ENCODE measurements at regions not wholly inside any gene's neighbourhood (a gene's known extent, or its start where the extent isn't known, plus 50 kb on each side); places are given as distances from the start of the nearest gene placed in this dataset.

DNA sequence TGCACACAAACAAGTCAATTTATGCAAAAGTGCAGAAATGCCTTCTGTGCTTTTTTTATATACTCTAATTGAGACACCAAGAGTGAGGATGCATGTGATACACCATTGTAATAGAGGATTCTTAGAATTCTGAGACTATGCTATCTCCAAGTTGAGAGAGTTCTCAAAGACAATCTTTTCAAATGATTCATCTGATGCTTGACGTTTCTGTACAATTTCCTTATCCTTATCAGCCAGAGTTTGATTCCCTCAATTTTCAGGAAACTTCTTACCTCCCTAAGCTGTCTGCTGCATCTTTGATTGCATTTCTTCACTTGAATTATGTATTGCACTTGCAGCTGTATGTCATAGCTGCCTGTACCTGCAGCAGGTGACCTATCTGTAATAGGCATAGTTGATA, 211.3 kb upstream of the SPAG17 start:
- TF ChIP-seq SIN3A (IDR thresholded peaks at IDR 0.05; ENCODE audit: borderline replicate concordance, insufficient read depth, low read length) (no peak), POLR2AphosphoS5 (IDR thresholded peaks at IDR 0.05; ENCODE audit: low read depth, low read length) (no peak), TAF1 (IDR thresholded peaks at IDR 0.05; ENCODE audit: borderline replicate concordance, insufficient read depth, low read length) (no peak)

GRCh38 chr1:118395430-118395991, 210.5 kb upstream of the SPAG17 start:
- TF ChIP-seq FOXP2 (optimal IDR thresholded peaks at IDR 0.05; ENCODE audit: borderline replicate concordance, extremely low read depth, extremely low read length, insufficient read depth): no peak
- TF ChIP-seq TAF1 (IDR thresholded peaks at IDR 0.05; ENCODE audit: borderline replicate concordance, insufficient read depth, low read length): no peak
- no peak for TF ChIP-seq SIN3A (IDR thresholded peaks at IDR 0.05; ENCODE audit: borderline replicate concordance, insufficient read depth, low read length)
- no peak for TF ChIP-seq POLR2AphosphoS5 (IDR thresholded peaks at IDR 0.05; ENCODE audit: low read depth, low read length)
- TF ChIP-seq, protein P1, sequence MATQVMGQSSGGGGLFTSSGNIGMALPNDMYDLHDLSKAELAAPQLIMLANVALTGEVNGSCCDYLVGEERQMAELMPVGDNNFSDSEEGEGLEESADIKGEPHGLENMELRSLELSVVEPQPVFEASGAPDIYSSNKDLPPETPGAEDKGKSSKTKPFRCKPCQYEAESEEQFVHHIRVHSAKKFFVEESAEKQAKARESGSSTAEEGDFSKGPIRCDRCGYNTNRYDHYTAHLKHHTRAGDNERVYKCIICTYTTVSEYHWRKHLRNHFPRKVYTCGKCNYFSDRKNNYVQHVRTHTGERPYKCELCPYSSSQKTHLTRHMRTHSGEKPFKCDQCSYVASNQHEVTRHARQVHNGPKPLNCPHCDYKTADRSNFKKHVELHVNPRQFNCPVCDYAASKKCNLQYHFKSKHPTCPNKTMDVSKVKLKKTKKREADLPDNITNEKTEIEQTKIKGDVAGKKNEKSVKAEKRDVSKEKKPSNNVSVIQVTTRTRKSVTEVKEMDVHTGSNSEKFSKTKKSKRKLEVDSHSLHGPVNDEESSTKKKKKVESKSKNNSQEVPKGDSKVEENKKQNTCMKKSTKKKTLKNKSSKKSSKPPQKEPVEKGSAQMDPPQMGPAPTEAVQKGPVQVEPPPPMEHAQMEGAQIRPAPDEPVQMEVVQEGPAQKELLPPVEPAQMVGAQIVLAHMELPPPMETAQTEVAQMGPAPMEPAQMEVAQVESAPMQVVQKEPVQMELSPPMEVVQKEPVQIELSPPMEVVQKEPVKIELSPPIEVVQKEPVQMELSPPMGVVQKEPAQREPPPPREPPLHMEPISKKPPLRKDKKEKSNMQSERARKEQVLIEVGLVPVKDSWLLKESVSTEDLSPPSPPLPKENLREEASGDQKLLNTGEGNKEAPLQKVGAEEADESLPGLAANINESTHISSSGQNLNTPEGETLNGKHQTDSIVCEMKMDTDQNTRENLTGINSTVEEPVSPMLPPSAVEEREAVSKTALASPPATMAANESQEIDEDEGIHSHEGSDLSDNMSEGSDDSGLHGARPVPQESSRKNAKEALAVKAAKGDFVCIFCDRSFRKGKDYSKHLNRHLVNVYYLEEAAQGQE (IDR thresholded peaks at IDR 0.05; ENCODE audit: insufficient read depth in 1 of 2, low read depth in 2 of 2, low read length in 2 of 2): no peak

GRCh38 chr1:118390955-118391354, 205.9 kb upstream of the SPAG17 start:
- TF ChIP-seq, protein P1 (IDR thresholded peaks at IDR 0.05; ENCODE audit: insufficient read depth in 1 of 2, low read depth in 2 of 2, low read length in 2 of 2): no peak
- TF ChIP-seq FOXP2 (optimal IDR thresholded peaks at IDR 0.05; ENCODE audit: borderline replicate concordance, extremely low read depth, extremely low read length, insufficient read depth): no peak
- no peak for TF ChIP-seq TAF1 (IDR thresholded peaks at IDR 0.05; ENCODE audit: borderline replicate concordance, insufficient read depth, low read length)
- no peak for TF ChIP-seq SIN3A (IDR thresholded peaks at IDR 0.05; ENCODE audit: borderline replicate concordance, insufficient read depth, low read length)
- TF ChIP-seq POLR2AphosphoS5 (IDR thresholded peaks at IDR 0.05; ENCODE audit: low read depth, low read length): no peak

GRCh38 chr1:118388301-118388959, 203.4 kb upstream of the SPAG17 start:
- no peak for TF ChIP-seq FOXP2 (optimal IDR thresholded peaks at IDR 0.05; ENCODE audit: borderline replicate concordance, extremely low read depth, extremely low read length, insufficient read depth)
- TF ChIP-seq SIN3A (IDR thresholded peaks at IDR 0.05; ENCODE audit: borderline replicate concordance, insufficient read depth, low read length): no peak
- TF ChIP-seq, protein P1 (IDR thresholded peaks at IDR 0.05; ENCODE audit: insufficient read depth in 1 of 2, low read depth in 2 of 2, low read length in 2 of 2): no peak
- TF ChIP-seq POLR2AphosphoS5 (IDR thresholded peaks at IDR 0.05; ENCODE audit: low read depth, low read length): no peak
- TF ChIP-seq TAF1 (IDR thresholded peaks at IDR 0.05; ENCODE audit: borderline replicate concordance, insufficient read depth, low read length): no peak

DNA sequence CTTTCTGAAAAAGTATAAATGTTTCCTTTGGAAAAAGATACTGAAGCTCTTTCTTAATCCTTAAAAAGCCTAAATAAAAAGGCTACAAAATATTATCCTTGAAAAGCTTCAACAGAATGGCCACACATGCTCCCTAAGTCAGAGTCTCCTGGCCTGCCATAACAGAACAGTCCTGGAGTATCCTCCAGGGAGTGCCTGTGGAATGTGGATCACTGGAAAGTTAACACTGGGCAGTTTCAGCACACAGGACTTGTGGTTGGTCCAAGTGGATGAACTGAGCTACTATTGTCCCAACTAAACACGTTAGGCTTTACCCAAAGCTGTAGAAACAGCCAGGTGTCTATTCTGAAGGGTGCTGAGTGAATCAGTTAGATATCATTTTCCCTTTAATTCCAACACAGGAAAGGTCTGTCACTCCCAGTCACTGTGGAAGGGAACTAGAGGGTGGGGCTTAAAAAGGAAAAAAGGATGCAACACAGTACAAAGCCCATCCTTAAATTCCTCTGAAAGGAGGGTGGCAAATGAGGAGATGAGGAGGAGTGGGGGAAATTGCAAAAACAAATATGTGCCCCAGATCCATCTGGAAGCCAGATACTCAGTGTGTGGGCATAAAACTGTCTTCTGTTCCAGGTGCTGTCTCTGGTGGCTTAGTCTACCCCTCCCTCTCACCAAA, 196.3 kb upstream of the SPAG17 start:
- TF ChIP-seq FOXP2 (optimal IDR thresholded peaks at IDR 0.05; ENCODE audit: borderline replicate concordance, extremely low read depth, extremely low read length, insufficient read depth) (no peak), POLR2AphosphoS5 (IDR thresholded peaks at IDR 0.05; ENCODE audit: low read depth, low read length) (no peak), SIN3A (IDR thresholded peaks at IDR 0.05; ENCODE audit: borderline replicate concordance, insufficient read depth, low read length) (no peak), TAF1 (IDR thresholded peaks at IDR 0.05; ENCODE audit: borderline replicate concordance, insufficient read depth, low read length) (no peak)
- TF ChIP-seq, protein P1 (IDR thresholded peaks at IDR 0.05; ENCODE audit: insufficient read depth in 1 of 2, low read depth in 2 of 2, low read length in 2 of 2): no peak
